ENCODE measurements at regions not wholly inside any gene's neighbourhood (a gene's known extent, or its start where the extent isn't known, plus 50 kb on each side); places are given as distances from the start of the nearest gene placed in this dataset.

GRCh38 chr3:180534828-180535227 is 67.1 kb upstream of the TTC14 start:
- TF ChIP-seq CTCF (conservative IDR thresholded peaks at IDR 0.05 in 1 of 2, IDR thresholded peaks at IDR 0.05 in 1 of 2; ENCODE audit: low read depth in 1 of 2, low read length in 2 of 2): no peak
- no peak for TF ChIP-seq EZH2 (IDR thresholded peaks at IDR 0.05; ENCODE audit: low read length, missing control alignments)

Data from fibroblast of lung (primary cell).